ENCODE measurements at regions not wholly inside any gene's neighbourhood (a gene's known extent, or its start where the extent isn't known, plus 50 kb on each side); places are given as distances from the start of the nearest gene placed in this dataset.

DNA sequence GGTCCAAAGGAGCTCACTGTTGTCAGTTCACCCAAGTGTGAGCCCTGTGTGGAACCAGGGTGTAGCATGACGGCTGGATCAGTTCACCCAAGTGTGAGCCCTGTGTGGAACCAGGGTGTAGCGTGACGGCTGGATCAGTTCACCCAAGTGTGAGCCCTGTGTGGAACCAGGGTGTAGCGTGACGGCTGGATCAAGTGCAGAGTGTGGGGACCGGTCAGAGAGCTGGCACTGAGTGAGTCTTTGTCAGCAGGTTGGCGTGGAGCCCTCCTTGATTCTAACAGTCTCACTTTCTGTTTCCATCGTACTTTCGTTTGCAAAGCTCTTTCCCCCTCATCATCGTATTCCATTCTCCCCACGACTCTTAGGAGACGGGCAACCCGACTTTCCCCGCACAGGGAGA lies 57.9 kb upstream of the DLG1 start:
- Histone ChIP-seq H3K27ac (ENCODE audit: extremely low read depth, low read depth, low read length) (no peak overlapping the region), H3K4me1 (ENCODE audit: control insufficient read depth, insufficient read depth, low read length) (no peaks in the 10 kb centered on the region), H3K9me3 (ENCODE audit: control insufficient read depth, insufficient read depth, low read depth, low read length) (no peaks in the 10 kb centered on the region), H3K36me3 (ENCODE audit: control insufficient read depth in 2 of 2, insufficient read depth in 1 of 2, low read length in 2 of 2) (no peaks in the 10 kb centered on the region), H3K4me3 (ENCODE audit: low read depth, low read length) (no peak overlapping the region)
- TF ChIP-seq ZSCAN23 (tag by site-specific recombination; IDR thresholded peaks at IDR 0.05), result no peak
- TF ChIP-seq, protein P1, sequence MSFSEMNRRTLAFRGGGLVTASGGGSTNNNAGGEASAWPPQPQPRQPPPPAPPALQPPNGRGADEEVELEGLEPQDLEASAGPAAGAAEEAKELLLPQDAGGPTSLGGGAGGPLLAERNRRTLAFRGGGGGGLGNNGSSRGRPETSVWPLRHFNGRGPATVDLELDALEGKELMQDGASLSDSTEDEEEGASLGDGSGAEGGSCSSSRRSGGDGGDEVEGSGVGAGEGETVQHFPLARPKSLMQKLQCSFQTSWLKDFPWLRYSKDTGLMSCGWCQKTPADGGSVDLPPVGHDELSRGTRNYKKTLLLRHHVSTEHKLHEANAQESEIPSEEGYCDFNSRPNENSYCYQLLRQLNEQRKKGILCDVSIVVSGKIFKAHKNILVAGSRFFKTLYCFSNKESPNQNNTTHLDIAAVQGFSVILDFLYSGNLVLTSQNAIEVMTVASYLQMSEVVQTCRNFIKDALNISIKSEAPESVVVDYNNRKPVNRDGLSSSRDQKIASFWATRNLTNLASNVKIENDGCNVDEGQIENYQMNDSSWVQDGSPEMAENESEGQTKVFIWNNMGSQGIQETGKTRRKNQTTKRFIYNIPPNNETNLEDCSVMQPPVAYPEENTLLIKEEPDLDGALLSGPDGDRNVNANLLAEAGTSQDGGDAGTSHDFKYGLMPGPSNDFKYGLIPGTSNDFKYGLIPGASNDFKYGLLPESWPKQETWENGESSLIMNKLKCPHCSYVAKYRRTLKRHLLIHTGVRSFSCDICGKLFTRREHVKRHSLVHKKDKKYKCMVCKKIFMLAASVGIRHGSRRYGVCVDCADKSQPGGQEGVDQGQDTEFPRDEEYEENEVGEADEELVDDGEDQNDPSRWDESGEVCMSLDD (tag by site-specific recombination; IDR thresholded peaks at IDR 0.05), result no peak
- TF ChIP-seq ZNF48 (tag by site-specific recombination; IDR thresholded peaks at IDR 0.05), result no peak
- 0 out of 2 replicates have a peak, but pooled peaks have one; percentile 35 for TF ChIP-seq PRDM1 (tag by site-specific recombination; IDR thresholded peaks at IDR 0.05)
- no peak for TF ChIP-seq GLI4 (tag by site-specific recombination; IDR thresholded peaks at IDR 0.05)
- ChIA-PET POLR2A (no interaction called here), CTCF (interaction anchor here (1.0 kb wide), 1 partner anchor 9 kb away, joined by 4 read pairs; no protein-coding TSS in a partner anchor)

DNA sequence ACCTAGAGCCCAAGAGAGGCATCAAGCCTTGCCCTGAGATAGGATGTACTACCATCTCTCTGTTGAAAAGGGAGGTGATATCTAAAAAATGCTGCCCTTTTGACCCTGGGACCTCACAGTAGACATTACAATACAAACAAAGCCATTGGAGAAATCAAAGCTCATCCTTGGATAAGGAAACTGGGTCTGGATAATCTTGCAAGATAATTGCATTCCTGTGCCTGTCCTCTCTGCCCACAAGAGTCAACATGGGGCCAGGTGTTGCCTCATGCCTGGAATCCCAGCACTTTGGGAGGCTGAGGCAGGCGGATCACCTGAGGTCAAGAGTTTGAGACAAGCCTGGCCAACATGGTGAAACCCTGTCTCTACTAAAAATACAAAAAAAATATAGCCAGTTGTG lies 57.3 kb upstream of the DLG1 start:
- ChIA-PET CTCF (interaction anchor here (1.0 kb wide), 1 partner anchor 9 kb away, joined by 4 read pairs; no protein-coding TSS in a partner anchor), POLR2A (no interaction called here)

DNA sequence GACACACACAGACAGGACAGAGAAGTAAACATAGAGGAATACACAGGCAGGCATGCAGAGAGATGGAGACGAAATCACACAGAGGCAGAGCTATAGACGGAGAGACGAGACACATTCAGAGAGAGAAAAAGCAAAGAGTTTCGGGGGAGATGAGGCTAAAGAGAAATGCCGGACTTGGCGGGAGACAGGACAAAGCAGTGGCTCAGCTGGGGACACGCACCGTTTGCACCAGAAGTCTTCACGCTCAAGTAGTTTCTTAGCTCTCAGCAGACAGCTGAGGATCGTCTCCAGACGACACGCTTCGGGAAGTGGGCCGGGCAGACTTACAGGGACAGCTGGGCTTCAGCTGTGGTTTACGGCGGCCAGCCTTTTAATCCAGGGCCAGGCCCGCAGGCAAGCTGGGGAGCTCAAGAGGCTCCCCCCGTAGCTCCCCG lies 56.2 kb upstream of the DLG1 start:
- ChIA-PET POLR2A (no interaction called here), CTCF (no interaction called here)
- no peak for TF ChIP-seq ZNF623 (tag by site-specific recombination; IDR thresholded peaks at IDR 0.05)
- TF ChIP-seq ZBTB26 (tag by site-specific recombination; optimal IDR thresholded peaks at IDR 0.05), result no peak
- TF ChIP-seq ZEB2 (tag by site-specific recombination; IDR thresholded peaks at IDR 0.05), result no peak
- TF ChIP-seq BCL11B (tag by site-specific recombination; IDR thresholded peaks at IDR 0.05; ENCODE audit: low read depth), result no peak
- no peak for TF ChIP-seq MZF1 (tag by site-specific recombination; IDR thresholded peaks at IDR 0.05; ENCODE audit: borderline replicate concordance)
- TF ChIP-seq TCF7L2 (IDR thresholded peaks at IDR 0.05; ENCODE audit: borderline replicate concordance, low read depth, low read length), result no peak
- no peak for TF ChIP-seq GLI4 (tag by site-specific recombination; IDR thresholded peaks at IDR 0.05)
- TF ChIP-seq SCRT2 (tag by site-specific recombination; IDR thresholded peaks at IDR 0.05), result no peak
- TF ChIP-seq ZNF362 (tag by site-specific recombination; IDR thresholded peaks at IDR 0.05), result no peak
- Histone ChIP-seq H3K36me3 (ENCODE audit: control insufficient read depth in 2 of 2, insufficient read depth in 1 of 2, low read length in 2 of 2) (no peaks in the 10 kb centered on the region), H3K4me1 (ENCODE audit: control insufficient read depth, insufficient read depth, low read length) (no peaks in the 10 kb centered on the region), H3K4me3 (ENCODE audit: low read depth, low read length) (no peak overlapping the region), H3K27ac (ENCODE audit: extremely low read depth, low read depth, low read length) (no peak overlapping the region), H3K9me3 (ENCODE audit: control insufficient read depth, insufficient read depth, low read depth, low read length) (no peaks in the 10 kb centered on the region)

More for the DNA sequence above, 57.3 kb upstream of the DLG1 start:
- TF ChIP-seq ZNF768 (tag by site-specific recombination; IDR thresholded peaks at IDR 0.05), result no peak
- no peaks in the 10 kb centered on the region for H3K9me3 ChIP-seq (ENCODE audit: control insufficient read depth, insufficient read depth, low read depth, low read length)
- no peaks in the 10 kb centered on the region for H3K36me3 ChIP-seq (ENCODE audit: control insufficient read depth in 2 of 2, insufficient read depth in 1 of 2, low read length in 2 of 2)
- no peak overlapping the region for H3K4me3 ChIP-seq (ENCODE audit: low read depth, low read length)
- no peak overlapping the region for H3K27ac ChIP-seq (ENCODE audit: extremely low read depth, low read depth, low read length)
- H3K4me1 ChIP-seq (ENCODE audit: control insufficient read depth, insufficient read depth, low read length), result no peaks in the 10 kb centered on the region
